OCI-LY1 (cell line): ENCODE measurements at regions not wholly inside any gene's neighbourhood (a gene's known extent, or its start where the extent isn't known, plus 50 kb on each side); places are given as distances from the start of the nearest gene placed in this dataset.

Experiments
- EZH2 ChIP-seq: fragments of 200-600 bp; sonication (generic), shearing (Covaris generic); IDR thresholded peaks from 2 replicates; pipeline ENCODE4 v1.8.0; 2017; ENCODE audit warnings: borderline replicate concordance, mixed run types, mild to moderate bottlenecking, antibody characterized with exemption, low read length, moderate library complexity, mixed read lengths
- TF ChIP-seq, protein P1 (sequence below): fragments of 200-600 bp; sonication (generic), shearing (Covaris generic); IDR thresholded peaks from 2 replicates; pipeline ENCODE4 v1.5.1; 2017; ENCODE audit warnings: mild to moderate bottlenecking, antibody characterized with exemption, low read length, moderate library complexity, mixed read lengths

DNA sequence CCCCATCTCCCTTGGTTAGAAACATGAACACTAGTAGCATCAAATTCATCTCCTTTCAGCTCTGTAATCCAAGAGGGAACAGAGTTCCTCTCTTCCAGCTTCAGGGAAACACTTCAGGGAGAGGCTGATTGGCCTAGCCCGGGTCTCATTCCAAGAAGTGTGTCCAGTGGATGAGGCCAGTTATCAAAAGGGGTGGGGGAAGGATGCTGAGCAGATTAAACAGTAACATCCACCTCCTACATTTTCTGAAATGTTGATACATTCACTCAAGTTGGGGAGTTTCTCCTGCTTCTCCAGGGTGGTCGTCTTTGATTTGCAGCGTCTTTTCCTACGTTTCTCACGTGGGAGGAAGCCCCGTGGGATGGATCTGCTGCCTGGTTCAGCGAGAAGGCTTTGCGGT lies 62.9 kb upstream of the WSB1 start:
- TF ChIP-seq, protein P1, sequence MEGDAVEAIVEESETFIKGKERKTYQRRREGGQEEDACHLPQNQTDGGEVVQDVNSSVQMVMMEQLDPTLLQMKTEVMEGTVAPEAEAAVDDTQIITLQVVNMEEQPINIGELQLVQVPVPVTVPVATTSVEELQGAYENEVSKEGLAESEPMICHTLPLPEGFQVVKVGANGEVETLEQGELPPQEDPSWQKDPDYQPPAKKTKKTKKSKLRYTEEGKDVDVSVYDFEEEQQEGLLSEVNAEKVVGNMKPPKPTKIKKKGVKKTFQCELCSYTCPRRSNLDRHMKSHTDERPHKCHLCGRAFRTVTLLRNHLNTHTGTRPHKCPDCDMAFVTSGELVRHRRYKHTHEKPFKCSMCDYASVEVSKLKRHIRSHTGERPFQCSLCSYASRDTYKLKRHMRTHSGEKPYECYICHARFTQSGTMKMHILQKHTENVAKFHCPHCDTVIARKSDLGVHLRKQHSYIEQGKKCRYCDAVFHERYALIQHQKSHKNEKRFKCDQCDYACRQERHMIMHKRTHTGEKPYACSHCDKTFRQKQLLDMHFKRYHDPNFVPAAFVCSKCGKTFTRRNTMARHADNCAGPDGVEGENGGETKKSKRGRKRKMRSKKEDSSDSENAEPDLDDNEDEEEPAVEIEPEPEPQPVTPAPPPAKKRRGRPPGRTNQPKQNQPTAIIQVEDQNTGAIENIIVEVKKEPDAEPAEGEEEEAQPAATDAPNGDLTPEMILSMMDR = no peak
- TF ChIP-seq EZH2 = no peak
